GM12891 (cell line): ENCODE measurements at regions not wholly inside any gene's neighbourhood (a gene's known extent, or its start where the extent isn't known, plus 50 kb on each side); places are given as distances from the start of the nearest gene placed in this dataset.

Experiments used
- POLR2A ChIP-seq: IDR thresholded peaks from 2 replicates; pipeline ENCODE4 v1.6.1; 2011; ENCODE audit warnings: low read depth, low read length, control low read depth
- POLR2AphosphoS5 ChIP-seq: IDR thresholded peaks from 2 replicates; pipeline ENCODE4 v1.6.1; 2011; ENCODE audit warnings: low read depth, low read length, control low read depth

DNA sequence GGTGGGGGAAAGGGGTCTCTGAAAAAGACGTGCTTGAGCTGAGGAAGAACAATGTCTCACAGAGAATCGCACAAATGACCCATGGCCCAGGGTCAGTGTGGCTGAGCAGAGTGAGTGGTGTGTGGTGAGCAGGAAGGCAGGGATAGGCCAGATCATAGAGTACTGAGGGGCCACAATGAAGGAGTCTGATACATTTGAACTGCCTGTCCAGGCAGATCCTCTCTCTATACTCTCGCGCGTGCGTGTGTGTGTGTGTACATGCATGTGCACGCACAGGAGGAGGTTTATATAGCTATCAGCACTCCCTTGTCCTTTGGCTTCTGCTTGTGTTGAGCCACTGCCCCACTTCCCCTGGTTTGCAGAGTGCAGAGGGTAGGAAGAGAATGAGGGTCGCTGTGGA is 294.0 kb downstream of the ZNF608 start:
- TF ChIP-seq POLR2A (no peak), POLR2AphosphoS5 (no peak)
